HG02588 (cell line): ENCODE measurements at regions not wholly inside any gene's neighbourhood (a gene's known extent, or its start where the extent isn't known, plus 50 kb on each side); places are given as distances from the start of the nearest gene placed in this dataset.
A peak's percentile ranks its signal among the peaks of the same experiment; 100 is the strongest.

Experiments
- ATAC-seq: cut with Tn5 transposase; IDR thresholded peaks from one replicate; pipeline ENCODE4 v1.9.1; 2021; ENCODE audit warnings: mild to moderate bottlenecking, moderate library complexity; ENCODE audit not compliant: unreplicated experiment

- no peak for ATAC-seq
These were observed 111.4 kb downstream of the PLEKHG1 start for GRCh38 chr6:150711061-150711460.

- no peak for ATAC-seq
These were observed 112.2 kb downstream of the PLEKHG1 start for GRCh38 chr6:150711584-150712504.

GRCh38 chr6:150712505-150713252, 113.0 kb downstream of the PLEKHG1 start:
- ATAC-seq = no peak

- no peak for ATAC-seq
These were observed 113.8 kb downstream of the PLEKHG1 start for GRCh38 chr6:150713487-150713886.

GRCh38 chr6:150713931-150714330, 114.2 kb downstream of the PLEKHG1 start:
- no peak for ATAC-seq

- ATAC-seq = no peak
These were observed 115.4 kb downstream of the PLEKHG1 start for GRCh38 chr6:150715133-150715532.

GRCh38 chr6:150717419-150717818, 117.7 kb downstream of the PLEKHG1 start:
- ATAC-seq = no peak

GRCh38 chr6:150719099-150719766, 119.5 kb downstream of the PLEKHG1 start:
- ATAC-seq = no peak

GRCh38 chr6:150719831-150720230, 120.1 kb downstream of the PLEKHG1 start:
- ATAC-seq = no peak

- peak; percentile 97 for ATAC-seq
These were observed 121.1 kb downstream of the PLEKHG1 start for GRCh38 chr6:150720774-150721233.

GRCh38 chr6:150721418-150722266, 122.0 kb downstream of the PLEKHG1 start:
- no peak for ATAC-seq

GRCh38 chr6:150722614-150723344, 123.1 kb downstream of the PLEKHG1 start:
- ATAC-seq = no peak

- ATAC-seq = no peak
These were observed 123.6 kb downstream of the PLEKHG1 start for GRCh38 chr6:150723345-150723658.

GRCh38 chr6:150723857-150724256, 124.2 kb downstream of the PLEKHG1 start:
- ATAC-seq = no peak

GRCh38 chr6:150725795-150726194, 126.1 kb downstream of the PLEKHG1 start:
- ATAC-seq = no peak

GRCh38 chr6:150729188-150729748, 129.6 kb downstream of the PLEKHG1 start:
- no peak for ATAC-seq

GRCh38 chr6:150730801-150731457, 131.2 kb downstream of the PLEKHG1 start:
- no peak for ATAC-seq

- ATAC-seq = no peak
These were observed 132.6 kb upstream of the MTHFD1L start for GRCh38 chr6:150732765-150733539.
